ENCODE measurements at regions not wholly inside any gene's neighbourhood (a gene's known extent, or its start where the extent isn't known, plus 50 kb on each side); places are given as distances from the start of the nearest gene placed in this dataset.

DNA sequence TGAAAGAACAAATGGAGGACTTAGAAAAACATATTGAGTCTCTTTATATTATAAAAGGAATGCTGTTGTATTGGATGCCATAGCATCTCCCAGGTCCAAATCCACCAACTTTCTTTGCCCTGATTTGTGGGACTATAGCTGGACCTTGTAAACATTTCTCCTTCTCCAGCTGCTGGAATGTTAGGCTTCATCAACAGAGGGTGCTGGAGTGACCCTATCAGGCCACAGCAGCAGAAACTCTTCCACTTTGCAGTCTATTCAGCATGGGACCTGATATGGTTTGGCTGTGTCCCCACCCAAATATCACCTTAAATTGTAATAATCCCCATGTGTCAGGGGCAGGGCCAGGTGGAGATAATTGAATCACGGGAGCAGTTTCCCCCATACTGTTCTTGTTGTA lies 138.4 kb upstream of the ARL4C start:
- TF ChIP-seq KDM5A (IDR thresholded peaks at IDR 0.05; ENCODE audit: low read length) = no peak
- no peak for TF ChIP-seq RFX5 (IDR thresholded peaks at IDR 0.05; ENCODE audit: borderline replicate concordance, low read depth, low read length)
- TF ChIP-seq, protein P1, sequence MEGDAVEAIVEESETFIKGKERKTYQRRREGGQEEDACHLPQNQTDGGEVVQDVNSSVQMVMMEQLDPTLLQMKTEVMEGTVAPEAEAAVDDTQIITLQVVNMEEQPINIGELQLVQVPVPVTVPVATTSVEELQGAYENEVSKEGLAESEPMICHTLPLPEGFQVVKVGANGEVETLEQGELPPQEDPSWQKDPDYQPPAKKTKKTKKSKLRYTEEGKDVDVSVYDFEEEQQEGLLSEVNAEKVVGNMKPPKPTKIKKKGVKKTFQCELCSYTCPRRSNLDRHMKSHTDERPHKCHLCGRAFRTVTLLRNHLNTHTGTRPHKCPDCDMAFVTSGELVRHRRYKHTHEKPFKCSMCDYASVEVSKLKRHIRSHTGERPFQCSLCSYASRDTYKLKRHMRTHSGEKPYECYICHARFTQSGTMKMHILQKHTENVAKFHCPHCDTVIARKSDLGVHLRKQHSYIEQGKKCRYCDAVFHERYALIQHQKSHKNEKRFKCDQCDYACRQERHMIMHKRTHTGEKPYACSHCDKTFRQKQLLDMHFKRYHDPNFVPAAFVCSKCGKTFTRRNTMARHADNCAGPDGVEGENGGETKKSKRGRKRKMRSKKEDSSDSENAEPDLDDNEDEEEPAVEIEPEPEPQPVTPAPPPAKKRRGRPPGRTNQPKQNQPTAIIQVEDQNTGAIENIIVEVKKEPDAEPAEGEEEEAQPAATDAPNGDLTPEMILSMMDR (IDR thresholded peaks at IDR 0.05; ENCODE audit: control extremely low read depth in 1 of 3, insufficient read depth in 1 of 3, low read depth in 1 of 3, low read length in 3 of 3) = peak in 1 of 3 experiments; percentile 18; a peak in 1 of 4 replicates
- no peak for TF ChIP-seq RNF2 (IDR thresholded peaks at IDR 0.05; ENCODE audit: borderline replicate concordance, low read depth, low read length, missing control alignments, poor library complexity, severe bottlenecking)
- TF ChIP-seq TAF1 (IDR thresholded peaks at IDR 0.05; ENCODE audit: low read depth, low read length) = no peak
- TF ChIP-seq POLR2AphosphoS5 (IDR thresholded peaks at IDR 0.05; ENCODE audit: low read depth, low read length) = no peak
- no peak for TF ChIP-seq SIX5 (IDR thresholded peaks at IDR 0.05; ENCODE audit: low read depth, low read length)
- no peak for TF ChIP-seq FOSL1 (IDR thresholded peaks at IDR 0.05; ENCODE audit: insufficient read depth, low read depth, low read length)
- TF ChIP-seq POLR2A (IDR thresholded peaks at IDR 0.05; ENCODE audit: control extremely low read depth in 1 of 2, low read depth in 2 of 2, low read length in 2 of 2) = no peak
